Mononuclear cell (primary cell): ENCODE measurements at regions not wholly inside any gene's neighbourhood (a gene's known extent, or its start where the extent isn't known, plus 50 kb on each side); places are given as distances from the start of the nearest gene placed in this dataset.

ENCODE experiments used
- H3K27me3 ChIP-seq: 2 replicates; pipeline ENCODE4 v1.6.0; 2011; ENCODE audit warnings: low read length, control low read depth; ENCODE audit not compliant: insufficient read depth
- H3K4me1 ChIP-seq: 2 replicates; pipeline ENCODE4 v1.5.1; 2011; ENCODE audit warnings: mild to moderate bottlenecking, low read length, control low read depth; ENCODE audit not compliant: insufficient read depth
- H3K4me3 ChIP-seq: 2 replicates; pipeline ENCODE4 v1.5.1; 2011; ENCODE audit warnings: mild to moderate bottlenecking, low read length, moderate library complexity
- H3K9me3 ChIP-seq: 2 replicates; pipeline ENCODE4 v1.5.1; 2011; ENCODE audit warnings: low read depth, mild to moderate bottlenecking, control low read depth, low read length

- Histone ChIP-seq H3K9me3 (no peaks in the 10 kb centered on the region), H3K27me3 (no peaks in the 10 kb centered on the region), H3K4me3 (no peak overlapping the region), H3K4me1 (peaks cover 4% of the 10 kb centered on the region)
Measured at GRCh38 chr2:217520356-217521010, 482.3 kb downstream of the TNS1 start.

GRCh38 chr2:217517402-217517801 is 485.4 kb downstream of the TNS1 start:
- Histone ChIP-seq H3K9me3 (no peaks in the 10 kb centered on the region), H3K27me3 (no peaks in the 10 kb centered on the region), H3K4me3 (no peak overlapping the region), H3K4me1 (peaks cover 4% of the 10 kb centered on the region)

DNA sequence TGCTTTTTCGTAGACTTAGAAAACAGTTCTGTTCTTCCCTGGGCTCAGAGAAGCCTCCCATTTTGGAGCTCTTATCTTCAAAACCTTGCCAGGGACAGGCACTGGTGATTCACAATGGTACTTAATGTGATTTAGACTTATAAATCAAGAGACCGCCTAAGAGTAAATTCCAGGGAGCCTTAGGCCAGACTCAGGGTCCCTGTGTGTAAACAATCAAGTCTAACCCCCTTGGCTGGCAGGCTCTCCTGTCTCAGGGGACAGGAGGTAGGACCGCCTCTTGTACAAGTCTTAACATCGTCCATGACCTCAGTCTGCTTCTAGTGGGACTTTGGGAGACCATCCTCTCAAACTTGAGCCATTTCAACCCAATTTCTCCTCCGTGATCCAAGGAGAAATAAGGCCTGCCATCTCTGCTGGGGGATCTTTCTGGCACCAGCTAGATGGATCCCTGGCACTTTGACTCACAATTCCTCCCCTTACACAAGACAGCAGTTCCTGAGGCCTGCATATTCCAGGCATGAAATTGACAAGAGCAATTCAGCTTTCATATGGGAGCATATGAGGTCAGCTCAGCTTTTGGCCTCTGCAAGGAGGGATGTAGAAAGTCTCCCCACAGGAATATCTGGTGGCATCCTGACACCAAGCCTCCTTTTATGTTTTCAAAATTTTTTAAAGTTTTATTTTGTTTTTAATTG is 487.0 kb downstream of the TNS1 start:
- no peaks in the 10 kb centered on the region for H3K27me3 ChIP-seq
- H3K9me3 ChIP-seq: no peaks in the 10 kb centered on the region
- no peak overlapping the region for H3K4me3 ChIP-seq
- H3K4me1 ChIP-seq: no peaks in the 10 kb centered on the region

- Histone ChIP-seq H3K4me1 (no peaks in the 10 kb centered on the region), H3K9me3 (no peaks in the 10 kb centered on the region), H3K27me3 (peaks cover 2% of the 10 kb centered on the region), H3K4me3 (no peak overlapping the region)
Measured at GRCh38 chr2:217513258-217513657, 489.5 kb downstream of the TNS1 start.

GRCh38 chr2:217512728-217513127 is 490.1 kb downstream of the TNS1 start:
- Histone ChIP-seq H3K27me3 (peaks cover 2% of the 10 kb centered on the region), H3K4me3 (no peak overlapping the region)

DNA sequence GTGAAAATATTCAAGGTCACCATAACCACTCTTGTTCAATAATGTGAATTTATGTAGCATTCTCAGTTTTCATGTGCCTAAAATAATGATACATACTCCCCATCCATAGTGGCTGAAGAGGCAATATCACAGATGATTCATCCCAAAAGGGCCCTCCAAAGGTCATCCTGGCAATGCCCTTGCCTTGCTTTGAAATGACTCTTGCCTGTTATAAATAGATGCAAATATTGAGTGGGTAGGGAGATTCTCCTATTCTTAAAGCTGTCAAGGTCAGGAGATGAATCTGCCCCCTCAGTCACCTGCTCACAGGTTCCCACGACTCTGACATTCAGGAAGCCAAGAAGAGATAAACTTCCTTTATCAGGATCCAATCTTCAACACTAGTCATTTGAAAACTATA is 490.5 kb downstream of the TNS1 start:
- Histone ChIP-seq H3K4me1 (no peaks in the 10 kb centered on the region), H3K9me3 (no peaks in the 10 kb centered on the region), H3K27me3 (peaks cover 2% of the 10 kb centered on the region), H3K4me3 (no peak overlapping the region)

More at GRCh38 chr2:217512728-217513127, 490.1 kb downstream of the TNS1 start:
- Histone ChIP-seq H3K4me1 (no peaks in the 10 kb centered on the region), H3K9me3 (no peaks in the 10 kb centered on the region)

- H3K27me3 ChIP-seq: peaks cover 2% of the 10 kb centered on the region
- no peaks in the 10 kb centered on the region for H3K9me3 ChIP-seq
- no peaks in the 10 kb centered on the region for H3K4me1 ChIP-seq
- no peak overlapping the region for H3K4me3 ChIP-seq
Measured at GRCh38 chr2:217511850-217512249, 490.9 kb downstream of the TNS1 start.

DNA sequence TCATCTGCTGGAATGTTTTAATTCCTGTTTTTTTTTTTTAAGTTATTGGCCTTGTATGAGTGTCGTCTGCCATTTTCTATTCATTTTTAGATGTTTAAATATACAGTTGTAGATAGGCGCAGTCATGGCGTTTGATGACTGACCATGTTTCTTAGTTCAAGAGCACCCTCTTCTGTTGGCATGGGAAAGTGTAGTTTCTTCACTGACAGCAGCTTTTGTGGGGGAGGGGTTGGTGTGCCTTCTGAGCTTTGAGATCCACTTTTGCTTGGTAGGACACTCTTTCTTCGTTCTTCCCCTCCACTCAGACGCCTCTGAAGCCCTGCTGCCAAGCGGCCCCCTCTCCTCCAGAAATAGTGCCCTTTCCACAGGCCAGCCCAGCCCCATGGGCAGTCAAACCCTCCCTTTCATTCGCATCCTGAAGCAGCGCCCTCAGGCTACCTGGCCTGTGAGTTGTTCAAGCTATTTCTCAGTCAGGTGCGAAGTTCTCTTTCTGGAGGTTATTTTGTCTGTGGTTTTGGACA is 492.0 kb downstream of the TNS1 start:
- no peaks in the 10 kb centered on the region for H3K9me3 ChIP-seq
- H3K27me3 ChIP-seq: peaks cover 2% of the 10 kb centered on the region
- no peak overlapping the region for H3K4me3 ChIP-seq
- no peaks in the 10 kb centered on the region for H3K4me1 ChIP-seq

DNA sequence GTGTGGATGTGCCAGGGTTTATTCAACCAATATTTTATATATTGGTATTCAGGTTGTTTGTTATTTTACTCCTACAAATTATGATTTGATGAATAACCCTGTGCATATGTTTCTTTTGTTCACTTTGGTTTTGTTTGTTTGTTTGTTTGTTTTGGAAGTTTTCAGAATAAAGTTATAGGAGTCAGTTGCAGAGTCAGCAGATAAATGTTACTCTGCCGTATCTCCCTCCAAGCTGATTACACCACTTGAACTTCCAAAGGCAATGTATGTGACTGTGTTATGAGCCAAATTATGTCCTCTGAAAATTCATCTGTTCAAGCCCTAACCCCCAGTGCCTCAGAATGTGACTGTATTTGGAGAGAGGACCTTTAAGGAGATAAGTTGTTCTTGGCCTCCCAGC is 497.5 kb downstream of the TNS1 start:
- Histone ChIP-seq H3K4me1 (no peaks in the 10 kb centered on the region), H3K4me3 (no peak overlapping the region), H3K27me3 (peaks cover under 1% of the 10 kb centered on the region), H3K9me3 (no peaks in the 10 kb centered on the region)

DNA sequence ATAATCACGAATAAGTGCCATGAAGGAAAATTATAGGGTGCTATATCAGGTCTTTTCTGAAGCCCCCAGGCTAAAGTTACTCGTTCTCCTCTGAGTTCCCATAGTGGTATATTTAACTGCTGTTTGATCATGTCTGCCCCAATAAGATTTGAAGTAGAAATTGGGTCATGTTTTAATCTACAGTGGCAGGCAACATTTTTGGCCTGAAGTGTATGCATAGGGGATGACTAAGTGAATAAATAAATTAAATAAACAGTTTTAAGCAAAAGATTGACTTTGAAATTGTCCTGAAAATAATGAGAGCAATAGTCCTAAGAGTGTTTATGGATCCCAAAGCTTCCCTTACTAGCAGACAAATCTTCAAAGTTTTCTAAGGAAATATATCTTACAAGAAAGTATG is 500.9 kb downstream of the TNS1 start:
- H3K27me3 ChIP-seq: no peaks in the 10 kb centered on the region
- no peaks in the 10 kb centered on the region for H3K9me3 ChIP-seq
- no peaks in the 10 kb centered on the region for H3K4me1 ChIP-seq
- H3K4me3 ChIP-seq: no peak overlapping the region

- no peak overlapping the region for H3K4me3 ChIP-seq
- no peaks in the 10 kb centered on the region for H3K27me3 ChIP-seq
- no peaks in the 10 kb centered on the region for H3K4me1 ChIP-seq
- no peaks in the 10 kb centered on the region for H3K9me3 ChIP-seq
Measured at GRCh38 chr2:217497843-217498377, 504.9 kb downstream of the TNS1 start.

GRCh38 chr2:217494557-217494956 is 508.2 kb downstream of the TNS1 start:
- Histone ChIP-seq H3K27me3 (no peaks in the 10 kb centered on the region), H3K4me3 (no peak overlapping the region), H3K4me1 (no peaks in the 10 kb centered on the region), H3K9me3 (no peaks in the 10 kb centered on the region)

GRCh38 chr2:217491271-217491670 is 511.5 kb downstream of the TNS1 start:
- Histone ChIP-seq H3K27me3 (no peaks in the 10 kb centered on the region), H3K4me1 (no peaks in the 10 kb centered on the region), H3K9me3 (no peaks in the 10 kb centered on the region), H3K4me3 (no peak overlapping the region)

GRCh38 chr2:217489145-217489960 is 513.4 kb downstream of the TNS1 start:
- H3K9me3 ChIP-seq: no peaks in the 10 kb centered on the region
- H3K4me1 ChIP-seq: no peaks in the 10 kb centered on the region
- no peak overlapping the region for H3K4me3 ChIP-seq
- H3K27me3 ChIP-seq: no peaks in the 10 kb centered on the region

- H3K9me3 ChIP-seq: no peaks in the 10 kb centered on the region
- no peak overlapping the region for H3K4me3 ChIP-seq
- no peaks in the 10 kb centered on the region for H3K4me1 ChIP-seq
- H3K27me3 ChIP-seq: no peaks in the 10 kb centered on the region
Measured at GRCh38 chr2:217484046-217484445, 518.7 kb downstream of the TNS1 start.
